ENCODE measurements at regions not wholly inside any gene's neighbourhood (a gene's known extent, or its start where the extent isn't known, plus 50 kb on each side); places are given as distances from the start of the nearest gene placed in this dataset.

GRCh38 chr1:245046769-245047168 lies 108.0 kb upstream of the KIF26B start:
- ChIA-PET CTCF (interaction anchor here (0.5 to 2.7 kb wide), 6 partner anchors 36 to 443 kb away, joined by 3 to 11 read pairs (median 3); no protein-coding TSS in a partner anchor), POLR2A (no interaction called here), RAD21 (ENCODE audit: unreplicated experiment) (interaction anchor here (1.0 kb wide), 1 partner anchor 10 kb away, joined by 3 read pairs; no protein-coding TSS in a partner anchor), SMC1A (ENCODE audit: uncharacterized antibody, unreplicated experiment) (interaction anchor here (0.8 to 1.4 kb wide), 3 partner anchors 9 to 246 kb away, joined by 3 to 14 read pairs (median 3); no protein-coding TSS in a partner anchor)
- WGBS (ENCODE audit: insufficient coverage, insufficient replicate concordance, low lambda C conversion rate, missing lambda C conversion rate), result 66% methylated on average over 11 of the region's 11 CpGs
- H3K27me3 ChIP-seq (replicated peaks in 1 of 2; ENCODE audit: control insufficient read depth in 2 of 2, insufficient read depth in 2 of 2, low read length in 1 of 2), result peaks cover 0 to 1% of the 10 kb centered on the region in 2 experiments; a peak in 2 of 4 replicates
- no peak overlapping the region for H2AFZ ChIP-seq (ENCODE audit: control insufficient read depth, low read depth, low read length)
- no peak overlapping the region for H3K4me2 ChIP-seq (ENCODE audit: control insufficient read depth, insufficient read depth)
- TF ChIP-seq SMARCA5 (IDR thresholded peaks at IDR 0.05), result no peak
- TF ChIP-seq MXI1 (IDR thresholded peaks at IDR 0.05; ENCODE audit: low read depth, low read length), result no peak
- TF ChIP-seq ATF7 (IDR thresholded peaks at IDR 0.05; ENCODE audit: low read depth), result no peak
- TF ChIP-seq ASH2L (IDR thresholded peaks at IDR 0.05; ENCODE audit: borderline replicate concordance, low read depth), result no peak
- no peak for TF ChIP-seq ZNF24 (IDR thresholded peaks at IDR 0.05)
- TF ChIP-seq STAT1 (conservative IDR thresholded peaks at IDR 0.05), result no peak
- TF ChIP-seq SIN3A (IDR thresholded peaks at IDR 0.05; ENCODE audit: low read depth, low read length), result no peak
- no peak for TF ChIP-seq ZNF217 (IDR thresholded peaks at IDR 0.05)
- TF ChIP-seq, protein P1, sequence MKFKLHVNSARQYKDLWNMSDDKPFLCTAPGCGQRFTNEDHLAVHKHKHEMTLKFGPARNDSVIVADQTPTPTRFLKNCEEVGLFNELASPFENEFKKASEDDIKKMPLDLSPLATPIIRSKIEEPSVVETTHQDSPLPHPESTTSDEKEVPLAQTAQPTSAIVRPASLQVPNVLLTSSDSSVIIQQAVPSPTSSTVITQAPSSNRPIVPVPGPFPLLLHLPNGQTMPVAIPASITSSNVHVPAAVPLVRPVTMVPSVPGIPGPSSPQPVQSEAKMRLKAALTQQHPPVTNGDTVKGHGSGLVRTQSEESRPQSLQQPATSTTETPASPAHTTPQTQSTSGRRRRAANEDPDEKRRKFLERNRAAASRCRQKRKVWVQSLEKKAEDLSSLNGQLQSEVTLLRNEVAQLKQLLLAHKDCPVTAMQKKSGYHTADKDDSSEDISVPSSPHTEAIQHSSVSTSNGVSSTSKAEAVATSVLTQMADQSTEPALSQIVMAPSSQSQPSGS (IDR thresholded peaks at IDR 0.05; ENCODE audit: low read length), result no peak
- TF ChIP-seq HCFC1 (IDR thresholded peaks at IDR 0.05; ENCODE audit: low read length), result no peak
- TF ChIP-seq SUPT20H (IDR thresholded peaks at IDR 0.05; ENCODE audit: borderline replicate concordance, control insufficient read depth, low read depth, low read length), result no peak
- no peak for TF ChIP-seq SREBF2 (IDR thresholded peaks at IDR 0.05; ENCODE audit: low read length)
- TF ChIP-seq MAX (IDR thresholded peaks at IDR 0.05; ENCODE audit: low read depth, low read length), result no peak
- H3K36me3 ChIP-seq (ENCODE audit: control insufficient read depth in 2 of 2, insufficient read depth in 2 of 2, low read length in 1 of 2), result no peaks in the 10 kb centered on the region
- no peak overlapping the region for H3K4me3 ChIP-seq
- intact Hi-C loops (cut with micrococcal nuclease; ENCODE audit: unreplicated experiment), result no loop called here
- in situ Hi-C loops (cut with MboI), result no loop called here
- no peaks in the 10 kb centered on the region for H3K9me3 ChIP-seq (replicated peaks; ENCODE audit: control insufficient read depth, insufficient read depth, low read length)
- ATAC-seq, result no peak
- no peaks in the 10 kb centered on the region for H3K4me1 ChIP-seq (ENCODE audit: control insufficient read depth, insufficient read depth, low read length)
- H3K79me2 ChIP-seq (ENCODE audit: control insufficient read depth, insufficient read depth, low read length), result no peaks in the 10 kb centered on the region
- no peak for DNase-seq (ENCODE audit: low read depth, low spot score)
- H3K27ac ChIP-seq (ENCODE audit: control insufficient read depth, insufficient read depth), result no peak overlapping the region
- FAIRE-seq, result no peak
- BruUV-seq (replicated peaks), result no TSS peak
- no peaks in the 10 kb centered on the region for H4K20me1 ChIP-seq (ENCODE audit: control insufficient read depth, insufficient read depth)
- no peak overlapping the region for H3K9ac ChIP-seq (ENCODE audit: control insufficient read depth, insufficient read depth, low read length)
